ENCODE measurements at regions not wholly inside any gene's neighbourhood (a gene's known extent, or its start where the extent isn't known, plus 50 kb on each side); places are given as distances from the start of the nearest gene placed in this dataset.

- no peak for DNase-seq (ENCODE audit: low read depth in 2 of 3, low spot score in 2 of 3)
Observed at GRCh38 chr1:83735526-83735925, 263.4 kb downstream of the TTLL7 start.

GRCh38 chr1:83734420-83734819 is 264.5 kb downstream of the TTLL7 start:
- DNase-seq (ENCODE audit: low read depth in 2 of 3, low spot score in 2 of 3): no peak

GRCh38 chr1:83725735-83726360 is 273.1 kb downstream of the TTLL7 start:
- DNase-seq (ENCODE audit: low read depth in 2 of 3, low spot score in 2 of 3): no peak

GRCh38 chr1:83718338-83718737 is 280.6 kb downstream of the TTLL7 start:
- DNase-seq (ENCODE audit: low read depth in 2 of 3, low spot score in 2 of 3): no peak

- DNase-seq (ENCODE audit: low read depth in 2 of 3, low spot score in 2 of 3): no peak
Observed at GRCh38 chr1:83717785-83718184, 281.1 kb downstream of the TTLL7 start.

- DNase-seq (ENCODE audit: low read depth in 2 of 3, low spot score in 2 of 3): no peak
Observed at GRCh38 chr1:83716641-83717040, 282.3 kb downstream of the TTLL7 start.

GRCh38 chr1:83715550-83715949 is 283.4 kb downstream of the TTLL7 start:
- DNase-seq (ENCODE audit: low read depth in 2 of 3, low spot score in 2 of 3): no peak

DNA sequence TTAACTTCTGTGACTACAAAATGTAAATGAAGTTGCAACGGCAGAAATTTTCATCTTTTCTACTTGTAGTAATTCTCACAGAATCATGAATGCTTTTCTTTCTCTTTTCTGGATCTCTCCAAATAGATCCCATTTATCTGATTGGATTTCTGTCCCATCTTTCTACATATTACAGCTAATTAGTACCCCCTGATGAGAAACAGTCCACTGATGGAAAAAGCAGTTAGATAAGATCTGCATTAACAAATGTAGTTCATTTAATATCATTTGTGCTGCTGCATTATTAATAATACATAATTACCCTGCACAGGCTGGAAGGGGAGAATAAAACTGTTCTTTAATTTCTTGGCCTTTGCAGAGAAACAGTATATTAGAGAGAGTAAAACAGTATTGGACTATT is 289.3 kb downstream of the TTLL7 start:
- DNase-seq (ENCODE audit: low read depth in 2 of 3, low spot score in 2 of 3): no peak

- DNase-seq (ENCODE audit: low read depth in 2 of 3, low spot score in 2 of 3): no peak
Observed at GRCh38 chr1:83706354-83706938, 292.5 kb downstream of the TTLL7 start.

DNA sequence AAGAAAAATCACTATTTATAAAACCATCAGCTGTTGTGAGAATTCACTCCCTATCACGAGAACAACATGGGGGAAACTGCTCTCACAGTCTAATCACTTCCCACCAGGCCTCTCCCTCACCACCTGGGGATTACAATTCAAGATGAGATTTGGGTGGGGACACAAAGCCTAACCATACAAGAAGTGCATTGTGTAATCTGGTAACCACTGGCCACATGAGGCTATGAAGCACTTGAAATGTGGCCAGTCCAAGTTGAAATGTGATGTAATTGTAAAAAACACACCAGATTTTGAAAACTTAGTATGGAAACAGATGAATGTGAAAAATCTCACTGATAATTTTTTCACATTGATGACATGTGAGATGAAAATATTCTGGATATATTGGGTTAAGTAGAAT is 293.8 kb downstream of the TTLL7 start:
- no peak for DNase-seq (ENCODE audit: low read depth in 2 of 3, low spot score in 2 of 3)

DNA sequence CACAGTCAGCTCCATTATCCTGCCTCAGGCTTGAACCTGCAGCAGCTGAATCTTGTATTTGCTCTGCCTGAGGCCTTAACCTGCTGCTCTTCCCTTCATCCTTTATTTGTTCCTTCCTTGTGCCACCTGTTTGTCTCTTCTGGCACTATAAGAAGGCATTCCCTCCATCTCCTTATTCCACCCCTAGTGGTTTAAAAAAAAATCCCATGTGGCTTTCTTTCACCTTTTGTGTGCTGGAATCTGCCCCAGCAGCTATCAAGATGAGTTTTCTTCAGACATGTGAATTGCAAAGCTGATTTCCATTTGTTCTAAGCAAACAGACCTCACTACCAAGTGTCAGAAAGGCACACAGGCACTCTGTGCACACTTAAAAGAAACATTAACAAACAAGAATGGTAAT is 294.6 kb downstream of the TTLL7 start:
- DNase-seq (ENCODE audit: low read depth in 2 of 3, low spot score in 2 of 3): no peak

DNA sequence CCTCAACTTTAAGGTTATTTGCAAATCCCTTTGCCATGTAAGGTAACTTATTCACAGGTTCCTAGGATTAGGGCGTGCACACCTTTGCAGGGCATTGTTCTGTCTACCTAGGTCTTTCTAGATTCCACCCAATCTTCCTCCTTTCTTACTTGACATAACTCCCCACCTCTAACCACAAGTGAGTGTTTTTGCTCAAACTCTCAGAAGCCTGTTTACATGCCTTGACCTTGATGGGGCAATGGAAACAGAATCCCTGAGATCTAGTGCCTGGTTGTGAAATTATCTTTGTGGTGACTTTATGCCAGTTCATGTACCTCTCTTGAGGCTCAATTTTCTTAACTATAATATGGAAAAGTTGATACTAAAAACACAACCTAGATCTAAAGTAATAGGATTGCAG is 296.6 kb downstream of the TTLL7 start:
- no peak for DNase-seq (ENCODE audit: low read depth in 2 of 3, low spot score in 2 of 3)

GRCh38 chr1:83701355-83701754 is 297.6 kb downstream of the TTLL7 start:
- DNase-seq (ENCODE audit: low read depth in 2 of 3, low spot score in 2 of 3): no peak

DNA sequence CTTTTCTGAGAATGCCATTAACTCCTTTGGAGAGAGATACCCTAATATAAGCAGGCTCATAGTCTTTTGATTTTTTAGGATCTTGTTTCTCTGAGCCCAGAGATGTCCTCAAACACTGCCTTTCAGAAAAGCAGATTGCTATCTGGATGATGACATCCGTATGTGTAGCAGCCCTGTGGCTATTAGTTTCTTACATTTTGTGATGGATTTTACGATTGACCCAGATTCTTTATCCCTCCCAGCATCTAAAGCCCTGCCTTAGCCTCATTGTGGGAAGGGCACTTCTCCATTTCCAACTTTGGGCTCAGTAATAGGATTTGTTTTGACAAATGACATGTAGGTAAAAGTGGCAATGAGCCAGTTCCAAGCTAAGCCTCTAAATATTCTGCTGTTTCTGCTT is 300.3 kb downstream of the TTLL7 start:
- DNase-seq (ENCODE audit: low read depth in 2 of 3, low spot score in 2 of 3): no peak

GRCh38 chr1:83697961-83698360 is 301.0 kb downstream of the TTLL7 start:
- no peak for DNase-seq (ENCODE audit: low read depth in 2 of 3, low spot score in 2 of 3)

DNA sequence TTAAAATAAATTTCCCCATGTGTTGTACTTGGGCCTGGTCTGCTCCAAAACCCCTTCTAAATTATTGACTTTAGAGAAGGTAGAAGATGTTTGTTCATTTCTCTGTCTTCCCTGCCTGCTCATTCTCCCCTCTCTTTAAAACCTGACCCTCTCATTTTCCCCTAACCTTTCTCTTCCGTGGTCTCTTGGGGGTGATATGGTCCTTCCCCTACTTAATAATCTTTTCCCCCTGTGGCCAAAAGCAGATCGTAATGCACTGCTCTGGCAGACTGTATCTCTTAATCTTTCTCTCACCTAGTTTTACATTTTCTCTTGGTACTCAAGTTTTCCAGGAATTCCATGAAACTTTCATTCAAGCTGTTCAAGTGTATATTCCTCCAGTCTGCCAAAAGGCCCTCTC is 301.7 kb downstream of the TTLL7 start:
- no peak for DNase-seq (ENCODE audit: low read depth in 2 of 3, low spot score in 2 of 3)

DNA sequence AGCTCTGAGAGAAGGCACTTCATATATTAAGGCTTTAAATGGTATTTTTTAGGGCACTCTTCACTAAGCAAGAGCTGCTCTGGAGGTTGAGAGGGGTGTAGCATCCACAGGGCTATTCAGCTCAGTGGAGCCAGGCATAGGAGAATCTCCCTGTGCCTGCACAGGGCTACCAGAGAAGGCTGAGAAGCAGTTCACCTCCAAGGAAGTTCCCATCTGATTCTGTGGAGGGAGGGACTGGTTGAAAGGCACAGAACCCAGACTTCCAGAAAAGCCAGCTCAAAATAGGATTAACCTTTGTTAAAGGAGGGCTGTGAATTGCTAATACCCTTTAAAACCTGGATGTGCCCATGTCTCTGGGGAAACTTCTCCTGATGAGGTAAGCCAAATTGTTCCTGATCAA is 304.5 kb downstream of the TTLL7 start:
- DNase-seq (ENCODE audit: low read depth in 2 of 3, low spot score in 2 of 3): no peak

- DNase-seq (ENCODE audit: low read depth in 2 of 3, low spot score in 2 of 3): peak in 1 of 3 donors; percentile 14
Observed at GRCh38 chr1:83693427-83694126, 305.4 kb downstream of the TTLL7 start.

DNA sequence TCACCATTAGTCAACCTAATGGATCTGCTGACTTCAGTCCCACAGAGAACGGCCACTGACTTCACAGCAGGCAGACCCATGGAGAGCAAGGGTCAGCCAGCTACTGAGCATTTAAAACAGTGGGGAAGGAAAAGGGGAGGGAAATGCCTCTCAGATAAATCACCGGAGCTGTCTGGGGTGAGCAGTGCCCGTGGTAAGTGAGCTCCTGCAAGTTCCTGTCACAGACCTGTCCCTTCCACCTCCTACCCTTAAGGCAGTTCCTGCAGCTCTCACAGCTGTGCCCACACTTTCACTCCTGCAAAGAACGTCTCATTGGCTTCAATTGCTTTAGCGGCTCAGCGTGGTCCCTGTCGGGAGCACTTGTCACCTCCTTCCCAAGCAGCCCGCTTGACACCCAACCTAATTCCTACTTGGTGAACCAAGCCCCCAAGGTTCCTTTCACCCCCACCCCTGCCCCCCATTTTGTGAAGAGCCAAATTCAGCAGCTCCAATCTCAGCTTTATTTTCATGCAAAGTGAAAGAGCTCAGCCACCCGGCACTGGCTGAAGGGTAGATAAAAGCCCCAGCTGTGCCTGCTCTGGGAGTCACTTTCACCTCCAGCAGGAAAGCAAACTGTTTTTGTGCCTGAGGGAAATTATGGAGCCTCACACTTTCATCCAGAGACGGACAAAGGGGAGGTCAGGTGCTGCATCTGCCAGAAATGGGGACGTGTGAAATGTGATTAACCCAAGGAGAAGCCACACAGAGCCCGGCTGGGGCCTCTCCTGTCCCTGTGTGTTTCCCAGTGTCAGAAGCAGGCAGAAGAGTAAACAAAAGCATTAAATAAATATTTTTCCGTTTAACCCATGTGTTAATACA is 306.2 kb downstream of the TTLL7 start:
- peak in 2 of 3 donors; percentile 18 to 46 for DNase-seq (ENCODE audit: low read depth in 2 of 3, low spot score in 2 of 3)

DNA sequence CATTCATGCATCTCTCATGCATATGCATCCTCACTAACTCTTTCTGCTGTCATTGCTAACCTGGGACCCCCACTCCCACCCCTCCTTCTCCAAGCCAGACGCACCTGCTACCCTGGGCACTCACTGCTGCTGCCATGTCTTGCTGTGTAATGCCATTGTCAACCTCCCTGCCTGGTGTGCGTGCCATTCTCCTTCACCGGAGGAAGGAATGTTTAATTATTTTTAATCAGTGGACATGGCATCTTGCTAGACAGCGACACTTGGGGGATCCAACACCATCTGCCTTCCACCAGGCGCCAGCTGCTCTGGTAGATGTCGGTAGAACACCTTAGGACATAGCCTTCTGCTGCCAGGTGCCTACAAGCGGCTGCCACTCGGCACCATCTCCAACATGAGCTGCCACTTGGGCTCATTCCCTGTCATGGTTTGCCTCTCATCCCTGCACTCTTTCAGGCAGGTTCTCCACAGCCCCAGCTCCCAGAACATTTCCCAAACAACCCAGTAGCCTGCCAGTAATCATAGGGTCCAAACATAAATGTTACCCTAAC is 306.9 kb downstream of the TTLL7 start:
- no peak for DNase-seq (ENCODE audit: low read depth in 2 of 3, low spot score in 2 of 3)
